HG03108 (cell line): ENCODE measurements at regions not wholly inside any gene's neighbourhood (a gene's known extent, or its start where the extent isn't known, plus 50 kb on each side); places are given as distances from the start of the nearest gene placed in this dataset.

Source experiments
- ATAC-seq: cut with Tn5 transposase; IDR thresholded peaks from one replicate; pipeline ENCODE4 v1.9.1; 2021; ENCODE audit warnings: moderate library complexity; ENCODE audit not compliant: unreplicated experiment

DNA sequence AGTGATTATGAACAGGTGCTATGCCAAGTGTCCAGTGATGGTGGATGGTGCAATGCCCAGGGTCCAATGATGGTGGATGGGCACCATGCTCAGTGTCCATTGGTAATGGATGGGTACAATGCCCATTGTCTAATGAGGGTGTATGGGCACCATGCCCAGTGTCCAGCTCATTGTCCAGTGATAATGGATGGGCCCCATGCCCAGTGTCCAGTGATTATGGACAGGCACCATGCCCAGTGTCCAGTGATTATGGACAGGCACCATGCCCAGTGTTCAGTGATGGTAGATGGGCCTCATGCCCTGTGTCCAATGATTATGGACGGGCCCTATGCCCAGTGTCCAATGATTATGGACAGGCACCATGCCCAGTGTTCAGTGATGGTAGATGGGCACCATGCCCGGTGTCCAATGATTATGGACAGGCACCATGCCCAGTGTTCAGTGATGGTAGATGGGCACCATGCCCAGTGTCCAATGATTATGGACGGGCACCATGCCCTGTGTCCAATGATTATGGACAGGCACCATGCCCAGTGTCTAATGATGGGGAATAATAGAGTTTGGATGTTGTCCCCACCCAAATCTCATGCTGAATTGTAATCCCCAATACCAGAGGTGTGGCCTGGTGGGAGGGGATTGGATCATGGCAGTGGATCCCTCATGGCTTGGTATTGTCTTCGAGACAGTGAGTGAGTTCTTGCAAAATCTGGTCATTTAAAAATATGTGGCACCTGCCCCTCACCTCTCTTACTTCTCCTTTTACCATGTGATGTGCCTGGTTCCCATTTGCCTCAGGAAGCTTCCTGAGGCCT lies 87.8 kb downstream of the ANKRD10 start:
- no peak for ATAC-seq
